Thyroid gland (tissue), 4 donors: ENCODE measurements at regions not wholly inside any gene's neighbourhood (a gene's known extent, or its start where the extent isn't known, plus 50 kb on each side); places are given as distances from the start of the nearest gene placed in this dataset.

Experiments used
- DNase-seq, 2 donors: peaks; one replicate each; pipeline ENCODE4 v3.0.0-alpha.2; 2019
- H3K27ac ChIP-seq, 3 donors: fragments of 200-600 bp; sonication (generic); 1 replicate in 2 of 3; 2 replicates in 1 of 3; pipeline ENCODE4 v1.5.1; 2016 to 2019; ENCODE audit warnings: mild to moderate bottlenecking in 1 of 3, moderate library complexity in 1 of 3
- H3K27me3 ChIP-seq: fragments of 200-600 bp; sonication (generic); one replicate; pipeline ENCODE4 v1.5.1; 2019
- H3K36me3 ChIP-seq, 2 donors: fragments of 200-600 bp; sonication (generic); one replicate each; pipeline ENCODE4 v1.5.1; 2016 to 2019
- H3K4me1 ChIP-seq, 2 donors: fragments of 200-600 bp; sonication (generic); one replicate each; pipeline ENCODE4 v1.5.1; 2017 to 2019
- H3K4me3 ChIP-seq, 3 donors: fragments of 200-600 bp; sonication (generic); replicated peaks in 1 of 3; 1 replicate in 2 of 3; 2 replicates in 1 of 3; pipeline ENCODE4 v1.5.1; 2016; ENCODE audit warnings: mild to moderate bottlenecking in 1 of 3
- H3K9me3 ChIP-seq: fragments of 200-600 bp; sonication (generic); one replicate; pipeline ENCODE4 v1.5.1; 2017
- CTCF ChIP-seq, 6 experiments: fragments of 200-600 bp in 3 of 6; fragments of 450-650 bp in 3 of 6; sonication (generic) in 3 of 6; IDR thresholded peaks; one replicate each; pipeline ENCODE4 v1.5.1; 2016 to 2019; ENCODE audit warnings: antibody characterized with exemption in 6 of 6, mild to moderate bottlenecking in 2 of 6, inconsistent platforms in 1 of 6, moderate library complexity in 1 of 6
- POLR2A ChIP-seq, 2 donors: fragments of 450-650 bp; IDR thresholded peaks; one replicate each; pipeline ENCODE4 v1.6.1; 2017; ENCODE audit warnings: antibody characterized with exemption in 2 of 2, mild to moderate bottlenecking in 2 of 2, moderate library complexity in 1 of 2
- WGBS, 2 donors: methylation state at CpG; one replicate each; pipeline ENCODE4 v1.1.5; 2017; 5-methylcytosine and 5-hydroxymethylcytosine counted together
- intact Hi-C: fragments of 100-400 bp; cut with DNase I; formaldehyde crosslinking; loops from one replicate; pipeline ENCODE4 v1.15.1; 2023

DNA sequence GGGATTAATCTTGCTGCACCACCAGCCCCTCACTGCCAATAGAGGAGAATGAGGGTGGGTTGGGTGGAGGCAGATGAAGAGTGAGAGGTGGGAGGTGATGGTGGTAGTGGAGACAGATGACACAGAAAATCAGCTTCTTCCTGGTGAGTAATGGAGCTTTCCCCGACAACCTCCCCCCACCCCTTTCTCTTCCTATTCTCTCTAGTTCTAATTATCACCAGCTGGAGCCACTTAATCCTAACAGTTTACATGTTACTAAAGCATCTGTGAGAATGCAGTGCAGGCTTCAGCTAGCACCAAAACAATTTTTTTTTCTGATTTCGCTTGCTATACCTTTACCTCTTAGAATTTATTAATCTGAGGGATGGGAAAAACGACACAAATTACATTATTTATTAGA, 116.1 kb upstream of the DNAJC19 start:
- DNase-seq, result no peak
- Histone ChIP-seq H3K36me3 (no peaks in the 10 kb centered on the region), H3K9me3 (no peaks in the 10 kb centered on the region), H3K27ac (no peak overlapping the region), H3K27me3 (no peaks in the 10 kb centered on the region), H3K4me1 (no peaks in the 10 kb centered on the region), H3K4me3 (no peak overlapping the region)
- TF ChIP-seq POLR2A (IDR thresholded peaks at IDR 0.05) (no peak), CTCF (IDR thresholded peaks at IDR 0.05) (no peak)
- intact Hi-C loops, result no loop called here
- WGBS, 2 donors, result 53% methylated on average over 3 of the region's 3 CpGs

GRCh38 chr3:181103605-181104004, 114.1 kb upstream of the DNAJC19 start:
- no peaks in the 10 kb centered on the region for H3K4me1 ChIP-seq
- no peaks in the 10 kb centered on the region for H3K27me3 ChIP-seq
- intact Hi-C loops, result no loop called here
- H3K36me3 ChIP-seq, result no peaks in the 10 kb centered on the region
- no peak overlapping the region for H3K4me3 ChIP-seq
- no peaks in the 10 kb centered on the region for H3K9me3 ChIP-seq
- DNase-seq, result no peak
- TF ChIP-seq CTCF (IDR thresholded peaks at IDR 0.05) (no peak), POLR2A (IDR thresholded peaks at IDR 0.05) (no peak)
- H3K27ac ChIP-seq, result no peak overlapping the region

DNA sequence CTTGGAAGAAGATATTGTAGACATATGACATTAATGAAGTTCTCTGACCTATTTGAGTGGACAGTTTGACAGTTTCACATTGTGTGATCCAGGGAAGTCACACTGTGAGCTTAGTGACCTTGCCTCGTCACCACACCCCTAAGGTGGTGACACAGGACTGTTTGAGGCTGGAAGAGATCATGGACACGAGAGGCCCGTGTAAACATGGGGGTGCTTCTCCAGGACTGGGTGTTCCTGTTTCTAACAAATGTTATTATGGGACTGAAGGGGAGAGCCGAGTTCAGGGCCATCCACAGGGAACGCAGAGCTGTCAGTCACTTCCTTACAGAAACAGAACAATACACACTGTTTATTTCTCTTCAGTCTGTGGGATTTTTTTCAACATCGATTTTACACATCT, 96.5 kb upstream of the DNAJC19 start:
- TF ChIP-seq CTCF (IDR thresholded peaks at IDR 0.05) (no peak), POLR2A (IDR thresholded peaks at IDR 0.05) (no peak)
- intact Hi-C loops, result no loop called here
- Histone ChIP-seq H3K4me3 (no peak overlapping the region), H3K4me1 (no peaks in the 10 kb centered on the region), H3K36me3 (no peaks in the 10 kb centered on the region), H3K9me3 (no peaks in the 10 kb centered on the region), H3K27ac (no peak overlapping the region), H3K27me3 (no peaks in the 10 kb centered on the region)
- WGBS, 2 donors, result 62 to 65% methylated on average over 6 of the region's 6 CpGs
- DNase-seq, result no peak

DNA sequence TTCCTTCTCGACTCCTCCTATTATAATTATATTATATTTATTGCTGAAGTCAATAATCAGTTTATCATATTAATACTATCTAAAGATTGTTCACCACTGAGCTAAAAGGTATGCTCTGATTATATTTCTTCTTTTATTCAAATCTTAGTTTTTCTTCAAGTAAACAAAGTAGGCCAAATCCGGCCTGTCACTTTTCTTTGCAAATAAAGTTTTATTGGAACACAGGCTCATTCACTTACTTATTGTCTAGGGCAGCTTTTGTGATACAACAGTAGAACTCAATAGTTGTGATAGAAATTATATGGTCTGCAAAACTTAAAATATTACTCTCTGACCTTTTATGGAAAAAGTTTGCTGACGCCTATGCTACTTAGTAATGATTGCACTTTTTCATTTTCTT, 92.4 kb upstream of the DNAJC19 start:
- H3K9me3 ChIP-seq, result no peaks in the 10 kb centered on the region
- H3K4me3 ChIP-seq, result no peak overlapping the region
- H3K4me1 ChIP-seq, result no peaks in the 10 kb centered on the region
- H3K27me3 ChIP-seq, result no peaks in the 10 kb centered on the region
- no peaks in the 10 kb centered on the region for H3K36me3 ChIP-seq
- H3K27ac ChIP-seq, result no peak overlapping the region
- no peak for TF ChIP-seq CTCF (IDR thresholded peaks at IDR 0.05)
- TF ChIP-seq POLR2A (IDR thresholded peaks at IDR 0.05), result no peak
- 90 to 93% methylated on average over 3 of the region's 3 CpGs for WGBS, 2 donors
- intact Hi-C loops, result no loop called here
- no peak for DNase-seq

GRCh38 chr3:181076558-181076957, 87.0 kb upstream of the DNAJC19 start:
- Histone ChIP-seq H3K4me3 (no peak overlapping the region), H3K9me3 (no peaks in the 10 kb centered on the region), H3K4me1 (no peaks in the 10 kb centered on the region), H3K36me3 (no peaks in the 10 kb centered on the region), H3K27me3 (no peaks in the 10 kb centered on the region), H3K27ac (no peak overlapping the region)
- DNase-seq, result no peak
- TF ChIP-seq CTCF (IDR thresholded peaks at IDR 0.05) (no peak), POLR2A (IDR thresholded peaks at IDR 0.05) (no peak)
- intact Hi-C loops, result no loop called here
